CD4-positive, alpha-beta T cell (primary cell): ENCODE measurements at regions not wholly inside any gene's neighbourhood (a gene's known extent, or its start where the extent isn't known, plus 50 kb on each side); places are given as distances from the start of the nearest gene placed in this dataset.

ENCODE experiments used
- ATAC-seq: fragments of 200-7000 bp; cut with Tn5 transposase; one replicate; pipeline ENCODE4 v1.10.0; 2022; ENCODE audit warnings: mild to moderate bottlenecking; ENCODE audit not compliant: poor library complexity
- CTCF ChIA-PET: fragments of 350-600 bp; sonication (Branson Sonifier 250); formaldehyde crosslinking; loops from one replicate; lab custom pipeline; 2021; ENCODE audit warnings: antibody characterized with exemption, inconsistent platforms; lab: Charles Lee
- POLR2A ChIA-PET: fragments of 350-600 bp; sonication (Branson Sonifier 250); formaldehyde crosslinking; loops from one replicate; lab custom pipeline; 2021; ENCODE audit warnings: antibody characterized with exemption, inconsistent platforms; lab: Charles Lee
- DNase-seq, 14 experiments: peaks; one replicate each; pipeline ENCODE4 v3.0.0-alpha.2; 2013 to 2020; ENCODE audit warnings: mixed read lengths in 2 of 14
- H3K27ac ChIP-seq, 2 donors: one replicate each; pipeline versions ENCODE4 v1.5.1 to v1.7.0; 2013; ENCODE audit warnings: low read length in 2 of 2, low read depth in 1 of 2, mild to moderate bottlenecking in 1 of 2
- H3K27me3 ChIP-seq, 2 experiments: 1 replicate in 1 of 2; 2 replicates in 1 of 2; pipeline versions ENCODE4 v1.6.1 to v1.7.0; 2013; ENCODE audit warnings: low read length in 2 of 2, control low read depth in 1 of 2, mild to moderate bottlenecking in 1 of 2, moderate library complexity in 1 of 2; ENCODE audit not compliant: insufficient read depth in 2 of 2, control insufficient read depth in 1 of 2
- H3K36me3 ChIP-seq: one replicate; pipeline ENCODE4 v1.6.1; 2013; ENCODE audit warnings: low read length, control low read depth; ENCODE audit not compliant: insufficient read depth
- H3K4me1 ChIP-seq: one replicate; pipeline ENCODE4 v1.6.1; 2013; ENCODE audit warnings: low read length, control low read depth; ENCODE audit not compliant: insufficient read depth
- H3K4me3 ChIP-seq: one replicate; pipeline ENCODE4 v1.5.1; 2013; ENCODE audit warnings: mild to moderate bottlenecking, low read length, moderate library complexity
- H3K9me3 ChIP-seq, 2 experiments: 1 replicate in 1 of 2; 2 replicates in 1 of 2; pipeline versions ENCODE4 v1.6.1 to v1.7.0; 2013; ENCODE audit warnings: low read length in 2 of 2, mild to moderate bottlenecking in 2 of 2, control low read depth in 1 of 2, moderate library complexity in 1 of 2; ENCODE audit not compliant: control insufficient read depth in 1 of 2, insufficient read depth in 1 of 2
- H3K27ac Mint-ChIP-seq: one replicate; pipeline ENCODE4 v1.8.0; 2020; ENCODE audit warnings: mixed read lengths
- H3K27me3 Mint-ChIP-seq: one replicate; pipeline ENCODE4 v1.8.0; 2021; ENCODE audit warnings: mixed read lengths
- H3K36me3 Mint-ChIP-seq: one replicate; pipeline ENCODE4 v1.8.0; 2021; ENCODE audit warnings: low read depth, mixed read lengths
- H3K4me1 Mint-ChIP-seq: one replicate; pipeline ENCODE4 v1.8.0; 2021; ENCODE audit warnings: low read depth, mixed read lengths
- H3K4me3 Mint-ChIP-seq: one replicate; pipeline ENCODE4 v1.8.0; 2020; ENCODE audit warnings: mild to moderate bottlenecking, mixed read lengths
- H3K9me3 Mint-ChIP-seq: one replicate; pipeline ENCODE4 v1.8.0; 2020; ENCODE audit warnings: mixed read lengths
- intact Hi-C, 2 experiments: fragments of 100-400 bp; cut with DNase I in 1 of 2; cut with micrococcal nuclease in 1 of 2; formaldehyde crosslinking; loops; one replicate each; pipeline versions ENCODE4 v1.15.1 to v1.9.0; 2023 to 2025; cut with DNase I, micrococcal nuclease
- TF ChIP-seq, protein P1 (sequence below): fragments of 200-600 bp; IDR thresholded peaks from one replicate; pipeline ENCODE4 v1.8.0; 2022; ENCODE audit warnings: antibody characterized with exemption, mild to moderate bottlenecking

DNA sequence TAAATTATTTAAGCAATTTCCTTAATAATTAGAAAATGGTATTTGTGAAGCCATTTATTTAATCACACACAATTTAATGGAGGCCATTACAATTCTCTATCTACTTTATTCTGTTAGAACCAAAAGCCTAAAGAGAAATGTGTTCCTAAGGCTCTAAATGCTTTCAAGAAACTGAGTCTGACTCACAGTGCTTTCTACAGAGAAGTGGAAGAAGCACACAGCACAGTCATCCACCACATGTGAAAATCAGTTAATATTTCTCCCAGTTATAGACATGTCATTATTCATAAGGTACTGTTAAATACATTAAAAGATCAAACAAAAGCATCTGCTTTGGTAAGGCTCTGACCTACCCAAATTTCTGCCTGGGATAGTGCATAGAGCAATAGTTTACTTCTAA, 214.4 kb downstream of the ALDH8A1 start:
- Histone ChIP-seq H3K4me3 (no peak overlapping the region), H3K4me1 (no peaks in the 10 kb centered on the region), H3K9me3 (no peaks in the 10 kb centered on the region), H3K36me3 (no peaks in the 10 kb centered on the region), H3K27ac (no peak overlapping the region), H3K27me3 (no peaks in the 10 kb centered on the region)
- intact Hi-C loops: no loop called here
- Mint-ChIP-seq H3K4me3 (no peak overlapping the region), H3K36me3 (no peaks in the 10 kb centered on the region), H3K27ac (no peak overlapping the region), H3K4me1 (no peaks in the 10 kb centered on the region), H3K27me3 (peaks cover 16% of the 10 kb centered on the region), H3K9me3 (no peaks in the 10 kb centered on the region)
- peak in 1 of 14 experiments; percentile 20 for DNase-seq
- ChIA-PET POLR2A (no interaction called here), CTCF (no interaction called here)
- TF ChIP-seq, protein P1, sequence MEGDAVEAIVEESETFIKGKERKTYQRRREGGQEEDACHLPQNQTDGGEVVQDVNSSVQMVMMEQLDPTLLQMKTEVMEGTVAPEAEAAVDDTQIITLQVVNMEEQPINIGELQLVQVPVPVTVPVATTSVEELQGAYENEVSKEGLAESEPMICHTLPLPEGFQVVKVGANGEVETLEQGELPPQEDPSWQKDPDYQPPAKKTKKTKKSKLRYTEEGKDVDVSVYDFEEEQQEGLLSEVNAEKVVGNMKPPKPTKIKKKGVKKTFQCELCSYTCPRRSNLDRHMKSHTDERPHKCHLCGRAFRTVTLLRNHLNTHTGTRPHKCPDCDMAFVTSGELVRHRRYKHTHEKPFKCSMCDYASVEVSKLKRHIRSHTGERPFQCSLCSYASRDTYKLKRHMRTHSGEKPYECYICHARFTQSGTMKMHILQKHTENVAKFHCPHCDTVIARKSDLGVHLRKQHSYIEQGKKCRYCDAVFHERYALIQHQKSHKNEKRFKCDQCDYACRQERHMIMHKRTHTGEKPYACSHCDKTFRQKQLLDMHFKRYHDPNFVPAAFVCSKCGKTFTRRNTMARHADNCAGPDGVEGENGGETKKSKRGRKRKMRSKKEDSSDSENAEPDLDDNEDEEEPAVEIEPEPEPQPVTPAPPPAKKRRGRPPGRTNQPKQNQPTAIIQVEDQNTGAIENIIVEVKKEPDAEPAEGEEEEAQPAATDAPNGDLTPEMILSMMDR: no peak
- no peak for ATAC-seq

DNA sequence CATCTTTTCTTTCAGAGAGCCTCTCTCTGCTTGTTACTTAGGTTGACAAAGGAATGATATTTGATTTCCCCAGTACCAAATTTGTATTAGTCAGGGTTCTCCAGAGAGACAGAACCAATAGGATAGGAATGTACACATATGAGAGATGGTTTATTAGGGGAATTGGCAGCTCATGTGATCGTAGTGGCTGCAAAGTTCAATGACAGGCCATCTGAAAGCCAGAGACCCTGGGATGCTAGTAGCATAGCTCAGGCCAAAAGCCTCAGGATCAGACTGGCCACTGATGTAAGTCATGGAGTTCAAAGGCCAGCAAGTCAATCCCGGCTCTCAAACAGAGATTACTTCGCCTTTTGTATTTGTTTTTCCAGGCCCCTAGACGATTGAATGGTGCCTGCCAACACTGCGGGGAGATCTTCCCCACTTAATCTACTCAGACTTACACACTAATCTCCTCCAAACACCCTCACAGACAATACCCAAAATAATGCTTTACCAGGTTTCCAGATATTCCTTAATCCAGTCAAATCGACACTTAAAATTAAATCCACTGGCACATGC, 215.5 kb downstream of the ALDH8A1 start:
- Histone ChIP-seq H3K9me3 (no peaks in the 10 kb centered on the region), H3K36me3 (no peaks in the 10 kb centered on the region), H3K27me3 (no peaks in the 10 kb centered on the region), H3K4me3 (no peak overlapping the region), H3K4me1 (no peaks in the 10 kb centered on the region), H3K27ac (no peak overlapping the region)
- H3K27me3 Mint-ChIP-seq: peaks cover 13% of the 10 kb centered on the region
- ATAC-seq (no peak), DNase-seq (no peak)
- no peaks in the 10 kb centered on the region for H3K9me3 Mint-ChIP-seq
- H3K4me3 Mint-ChIP-seq: no peak overlapping the region
- no peak overlapping the region for H3K27ac Mint-ChIP-seq
- CTCF ChIA-PET: no interaction called here
- TF ChIP-seq, protein P1: no peak
- no peaks in the 10 kb centered on the region for H3K4me1 Mint-ChIP-seq
- H3K36me3 Mint-ChIP-seq: no peaks in the 10 kb centered on the region
- intact Hi-C loops: no loop called here
- POLR2A ChIA-PET: no interaction called here

DNA sequence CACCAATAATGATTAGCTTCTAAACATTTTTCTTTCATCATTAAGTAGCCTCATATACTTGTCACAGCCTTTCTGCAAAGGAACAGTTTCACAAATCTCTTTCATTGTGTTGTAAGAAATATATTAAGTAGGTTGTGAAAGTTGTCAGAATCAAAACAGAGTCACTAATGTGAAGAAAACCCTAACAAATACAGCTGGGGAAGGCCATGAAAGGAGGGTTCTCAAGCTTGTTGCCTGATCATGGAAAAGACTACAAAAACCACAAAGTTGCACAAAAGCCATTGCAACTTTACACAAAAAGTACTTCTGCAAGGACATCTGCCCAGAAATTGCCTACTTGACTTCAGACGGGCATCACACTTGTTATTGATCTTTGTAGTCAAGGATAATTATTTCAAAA, 216.1 kb downstream of the ALDH8A1 start:
- Histone ChIP-seq H3K4me3 (no peak overlapping the region), H3K27me3 (no peaks in the 10 kb centered on the region), H3K27ac (no peak overlapping the region), H3K36me3 (no peaks in the 10 kb centered on the region), H3K9me3 (no peaks in the 10 kb centered on the region), H3K4me1 (no peaks in the 10 kb centered on the region)
- Mint-ChIP-seq H3K4me1 (no peaks in the 10 kb centered on the region), H3K27me3 (peaks cover 15% of the 10 kb centered on the region), H3K4me3 (no peak overlapping the region), H3K36me3 (no peaks in the 10 kb centered on the region), H3K27ac (no peak overlapping the region), H3K9me3 (no peaks in the 10 kb centered on the region)
- ATAC-seq: no peak
- POLR2A ChIA-PET: no interaction called here
- CTCF ChIA-PET: interaction anchor here (0.7 kb wide), 1 partner anchor 486 kb away, joined by 3 read pairs; no protein-coding TSS in a partner anchor
- intact Hi-C loops: no loop called here
- TF ChIP-seq, protein P1: no peak
- DNase-seq: peak in 1 of 14 experiments; percentile 37
